ENCODE measurements at regions not wholly inside any gene's neighbourhood (a gene's known extent, or its start where the extent isn't known, plus 50 kb on each side); places are given as distances from the start of the nearest gene placed in this dataset.

- TF ChIP-seq OVOL2 (CRISPR knock-in tag; IDR thresholded peaks at IDR 0.05; ENCODE audit: borderline replicate concordance) (no peak), PRRX2 (CRISPR knock-in tag; IDR thresholded peaks at IDR 0.05) (no peak), ZNF121 (CRISPR knock-in tag; IDR thresholded peaks at IDR 0.05) (no peak), TP53 (CRISPR knock-in tag; IDR thresholded peaks at IDR 0.05) (no peak), ATF6 (CRISPR knock-in tag; IDR thresholded peaks at IDR 0.05) (no peak), ZMAT4 (CRISPR knock-in tag; IDR thresholded peaks at IDR 0.05) (no peak), SMAD4 (CRISPR knock-in tag; IDR thresholded peaks at IDR 0.05) (no peak)
Measured at GRCh38 chr16:35639233-35640205, 2180.1 kb downstream of the TP53TG3F start (continued).

GRCh38 chr16:35642322-35642835 lies 2183.0 kb downstream of the TP53TG3F start:
- DNase-seq (ENCODE audit: low spot score): no peak
- POLR2A ChIA-PET: no interaction called here
- CTCF ChIA-PET: no interaction called here
- H3K27ac Mint-ChIP-seq: no peak overlapping the region
- no peak for ATAC-seq
- H3K4me3 Mint-ChIP-seq: no peak overlapping the region
- H3K4me1 Mint-ChIP-seq: no peaks in the 10 kb centered on the region
- H3K36me3 Mint-ChIP-seq: peaks cover 60% of the 10 kb centered on the region
- no peak for TF ChIP-seq GRHL2 (CRISPR knock-in tag; IDR thresholded peaks at IDR 0.05; ENCODE audit: insufficient replicate concordance, severe bottlenecking)
- TF ChIP-seq ZSCAN18 (CRISPR knock-in tag; IDR thresholded peaks at IDR 0.05): no peak
- TF ChIP-seq SP1 (CRISPR knock-in tag; conservative IDR thresholded peaks at IDR 0.05): no peak
- no peak for TF ChIP-seq NFYB (CRISPR knock-in tag; conservative IDR thresholded peaks at IDR 0.05; ENCODE audit: low read depth)
- TF ChIP-seq ZNF671 (CRISPR knock-in tag; IDR thresholded peaks at IDR 0.05): no peak
- H3K9me3 Mint-ChIP-seq: peaks cover 70% of the 10 kb centered on the region
- peaks cover 3% of the 10 kb centered on the region; the same call in 1 of the 2 replicates for H3K27me3 Mint-ChIP-seq (ENCODE audit: low read depth)

GRCh38 chr16:35651841-35652240 lies 2192.4 kb downstream of the TP53TG3F start:
- ChIA-PET POLR2A (no interaction called here), CTCF (no interaction called here)
- no peak for ATAC-seq
- no peak overlapping the region for H3K4me3 Mint-ChIP-seq
- H3K36me3 Mint-ChIP-seq: peaks cover 36% of the 10 kb centered on the region
- H3K27me3 Mint-ChIP-seq (ENCODE audit: low read depth): no peaks in the 10 kb centered on the region
- DNase-seq (ENCODE audit: low spot score): no peak
- H3K27ac Mint-ChIP-seq: no peak overlapping the region
- H3K4me1 Mint-ChIP-seq: no peaks in the 10 kb centered on the region
- peaks cover 66% of the 10 kb centered on the region for H3K9me3 Mint-ChIP-seq
- TF ChIP-seq ZNF138 (CRISPR knock-in tag; conservative IDR thresholded peaks at IDR 0.05) (no peak), ESRRA (CRISPR knock-in tag; IDR thresholded peaks at IDR 0.05; ENCODE audit: borderline replicate concordance) (no peak), ZNF263 (CRISPR knock-in tag; IDR thresholded peaks at IDR 0.05; ENCODE audit: low read depth) (no peak), FOXJ3 (CRISPR knock-in tag; IDR thresholded peaks at IDR 0.05; ENCODE audit: borderline replicate concordance) (no peak), EMX1 (CRISPR knock-in tag; IDR thresholded peaks at IDR 0.05) (no peak), NR2C2 (CRISPR knock-in tag; IDR thresholded peaks at IDR 0.05) (no peak), ZNF671 (CRISPR knock-in tag; IDR thresholded peaks at IDR 0.05) (no peak)

Measured in WTC11 (cell line).